Nephron progenitor cell (in vitro differentiated cells): ENCODE measurements at regions not wholly inside any gene's neighbourhood (a gene's known extent, or its start where the extent isn't known, plus 50 kb on each side); places are given as distances from the start of the nearest gene placed in this dataset.

Source experiments
- DNase-seq: peaks from one replicate; pipeline ENCODE4 v3.0.0; 2021
- H3K27ac Mint-ChIP-seq: 2 replicates; pipeline ENCODE4 v1.8.0; 2021; ENCODE audit warnings: mild to moderate bottlenecking, moderate library complexity, mixed read lengths
- H3K27me3 Mint-ChIP-seq: 2 replicates; pipeline ENCODE4 v1.8.0; 2021; ENCODE audit warnings: mild to moderate bottlenecking, low read depth, mixed read lengths; ENCODE audit not compliant: poor library complexity
- H3K36me3 Mint-ChIP-seq: 2 replicates; pipeline ENCODE4 v1.8.0; 2021; ENCODE audit warnings: low read depth, mixed read lengths
- H3K4me1 Mint-ChIP-seq: 2 replicates; pipeline ENCODE4 v1.8.0; 2021; ENCODE audit warnings: mixed read lengths
- H3K4me3 Mint-ChIP-seq: 2 replicates; pipeline ENCODE4 v1.8.0; 2021; ENCODE audit warnings: mild to moderate bottlenecking, moderate library complexity, mixed read lengths
- H3K9me3 Mint-ChIP-seq: 2 replicates; pipeline ENCODE4 v1.8.0; 2021; ENCODE audit warnings: mild to moderate bottlenecking, moderate library complexity, mixed read lengths
- TF ChIP-seq, protein P1 (sequence below): fragments of 200-600 bp; sonication (generic); IDR thresholded peaks from 2 replicates; pipeline ENCODE4 v1.5.0; 2021; ENCODE audit warnings: antibody characterized with exemption

DNA sequence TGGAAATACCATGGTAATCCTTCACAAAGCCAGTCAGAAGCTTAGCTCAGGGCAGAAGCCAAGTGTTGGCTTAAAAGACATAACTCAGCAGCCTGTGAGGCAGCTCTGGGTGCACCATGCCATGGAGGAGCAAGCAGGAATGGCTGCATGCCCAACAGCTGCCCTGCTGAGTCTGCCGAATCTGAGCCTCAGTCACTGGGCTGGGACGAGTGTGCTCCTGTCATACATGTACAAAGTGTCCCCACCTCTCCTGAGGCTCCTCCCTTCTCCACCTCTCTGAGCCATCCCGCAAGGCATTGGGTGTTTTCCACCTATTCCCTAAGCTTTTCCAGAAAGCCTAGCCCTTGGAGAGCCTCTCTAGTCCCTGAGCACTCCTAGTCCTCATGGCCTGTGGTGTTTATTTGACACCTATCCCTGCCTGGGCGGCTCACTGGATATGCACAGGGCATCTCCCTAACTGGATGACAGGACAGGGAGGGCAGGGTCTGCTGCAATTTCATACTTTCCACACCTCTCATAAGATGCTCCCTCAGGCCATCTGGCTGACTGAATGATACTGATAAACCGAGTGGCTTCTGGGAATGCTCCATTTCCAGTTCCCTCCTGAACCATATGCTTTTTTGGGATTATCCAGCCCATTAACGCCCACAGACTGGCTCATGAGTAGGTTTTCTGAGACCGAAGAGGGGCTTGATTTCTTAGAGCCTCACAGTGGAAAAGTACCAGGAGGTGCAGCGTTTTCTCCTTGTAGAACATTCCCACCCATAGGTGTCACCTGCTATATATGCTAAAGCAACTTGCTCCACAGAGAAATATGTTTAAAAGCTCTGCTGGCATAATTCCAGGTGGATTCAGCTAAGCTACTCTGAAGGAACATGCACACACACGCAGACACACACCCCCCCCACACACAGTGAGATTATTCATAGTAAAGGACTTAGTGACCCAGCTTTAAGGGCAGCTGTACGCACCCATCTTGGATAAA, 199.3 kb downstream of the SNX10 start:
- Mint-ChIP-seq H3K4me3 (no peak overlapping the region), H3K9me3 (no peaks in the 10 kb centered on the region), H3K27me3 (peaks cover 5% of the 10 kb centered on the region), H3K27ac (no peak overlapping the region), H3K36me3 (no peaks in the 10 kb centered on the region), H3K4me1 (peaks cover 66% of the 10 kb centered on the region)
- TF ChIP-seq, protein P1, sequence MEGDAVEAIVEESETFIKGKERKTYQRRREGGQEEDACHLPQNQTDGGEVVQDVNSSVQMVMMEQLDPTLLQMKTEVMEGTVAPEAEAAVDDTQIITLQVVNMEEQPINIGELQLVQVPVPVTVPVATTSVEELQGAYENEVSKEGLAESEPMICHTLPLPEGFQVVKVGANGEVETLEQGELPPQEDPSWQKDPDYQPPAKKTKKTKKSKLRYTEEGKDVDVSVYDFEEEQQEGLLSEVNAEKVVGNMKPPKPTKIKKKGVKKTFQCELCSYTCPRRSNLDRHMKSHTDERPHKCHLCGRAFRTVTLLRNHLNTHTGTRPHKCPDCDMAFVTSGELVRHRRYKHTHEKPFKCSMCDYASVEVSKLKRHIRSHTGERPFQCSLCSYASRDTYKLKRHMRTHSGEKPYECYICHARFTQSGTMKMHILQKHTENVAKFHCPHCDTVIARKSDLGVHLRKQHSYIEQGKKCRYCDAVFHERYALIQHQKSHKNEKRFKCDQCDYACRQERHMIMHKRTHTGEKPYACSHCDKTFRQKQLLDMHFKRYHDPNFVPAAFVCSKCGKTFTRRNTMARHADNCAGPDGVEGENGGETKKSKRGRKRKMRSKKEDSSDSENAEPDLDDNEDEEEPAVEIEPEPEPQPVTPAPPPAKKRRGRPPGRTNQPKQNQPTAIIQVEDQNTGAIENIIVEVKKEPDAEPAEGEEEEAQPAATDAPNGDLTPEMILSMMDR, result no peak
- no peak for DNase-seq

DNA sequence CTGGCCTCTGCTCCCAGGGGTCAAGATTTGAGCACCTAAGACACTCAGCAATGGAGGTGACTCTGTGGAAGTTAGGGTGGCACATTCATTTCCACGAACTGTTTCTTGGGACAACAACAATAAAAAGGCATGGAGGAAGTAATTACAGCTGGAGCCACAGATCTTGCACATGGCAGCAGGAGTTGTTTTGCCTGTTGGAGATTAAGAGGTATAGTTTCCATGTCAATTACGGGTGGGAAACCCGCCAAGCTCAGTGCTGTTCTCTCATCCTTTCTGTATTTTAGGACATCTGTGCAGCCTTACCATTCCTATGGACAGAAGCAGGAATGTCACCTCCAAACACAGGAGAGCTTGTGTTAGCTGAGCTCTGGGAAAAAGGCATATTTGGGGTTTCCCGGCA, 201.2 kb downstream of the SNX10 start:
- H3K4me1 Mint-ChIP-seq, result peaks cover 58% of the 10 kb centered on the region
- H3K4me3 Mint-ChIP-seq, result no peak overlapping the region
- no peaks in the 10 kb centered on the region for H3K9me3 Mint-ChIP-seq
- H3K27me3 Mint-ChIP-seq, result peaks cover 5% of the 10 kb centered on the region
- no peak overlapping the region for H3K27ac Mint-ChIP-seq
- H3K36me3 Mint-ChIP-seq, result no peaks in the 10 kb centered on the region
- no peak for DNase-seq
- TF ChIP-seq, protein P1, result no peak

GRCh38 chr7:26493737-26494428, 202.2 kb downstream of the SNX10 start:
- DNase-seq, result no peak
- TF ChIP-seq, protein P1, result no peak
- no peak overlapping the region for H3K4me3 Mint-ChIP-seq
- no peak overlapping the region for H3K27ac Mint-ChIP-seq
- H3K9me3 Mint-ChIP-seq, result no peaks in the 10 kb centered on the region
- H3K27me3 Mint-ChIP-seq, result peaks cover 5% of the 10 kb centered on the region
- peaks cover 57% of the 10 kb centered on the region for H3K4me1 Mint-ChIP-seq
- no peaks in the 10 kb centered on the region for H3K36me3 Mint-ChIP-seq

- Mint-ChIP-seq H3K9me3 (no peaks in the 10 kb centered on the region), H3K36me3 (no peaks in the 10 kb centered on the region), H3K27me3 (peaks cover 2% of the 10 kb centered on the region), H3K4me1 (peaks cover 41% of the 10 kb centered on the region), H3K4me3 (no peak overlapping the region), H3K27ac (no peak overlapping the region)
- TF ChIP-seq, protein P1, result no peak
- DNase-seq, result no peak
Observed at GRCh38 chr7:26495569-26495968, 203.9 kb downstream of the SNX10 start.

DNA sequence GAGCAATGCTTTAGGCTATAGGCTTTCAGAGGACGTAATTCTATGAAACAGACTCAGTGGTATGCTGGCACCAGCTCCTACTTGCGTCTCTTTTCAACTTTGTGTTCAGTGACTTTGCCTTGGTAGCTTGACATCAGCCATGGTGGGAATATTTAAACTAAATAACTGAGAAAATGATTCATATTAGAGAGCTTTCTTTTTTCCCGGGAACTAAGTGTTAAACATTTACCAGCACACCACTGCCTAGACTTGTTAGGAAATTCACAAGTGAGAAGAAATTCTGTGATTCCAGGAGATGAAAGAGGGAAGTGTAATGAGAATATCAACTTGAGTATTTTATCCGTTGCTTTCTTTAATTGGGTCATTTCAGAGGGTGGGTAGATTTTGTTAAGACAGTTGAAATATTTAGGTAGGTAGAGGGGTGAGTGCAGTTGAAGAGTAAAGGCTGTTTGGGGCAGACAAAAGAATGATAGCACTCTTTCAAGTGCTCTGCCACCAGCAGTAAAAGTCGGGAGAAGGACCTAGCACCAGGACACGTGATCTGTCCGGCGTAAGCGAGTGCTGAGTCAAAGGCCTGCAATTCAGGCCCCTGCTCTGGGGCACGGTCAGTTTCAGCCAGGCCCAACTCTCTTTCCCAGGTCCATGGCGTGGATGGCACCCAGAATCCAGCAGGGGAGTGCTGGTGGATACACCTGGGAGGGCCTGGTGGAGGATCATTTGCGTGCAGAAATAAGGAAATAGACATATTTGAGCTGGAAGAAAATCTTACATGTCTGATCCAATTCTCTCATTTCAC, 206.3 kb downstream of the SNX10 start:
- Mint-ChIP-seq H3K9me3 (peaks cover 5% of the 10 kb centered on the region), H3K27me3 (peaks cover 2% of the 10 kb centered on the region), H3K27ac (no peak overlapping the region), H3K36me3 (no peaks in the 10 kb centered on the region), H3K4me1 (peaks cover 33% of the 10 kb centered on the region), H3K4me3 (no peak overlapping the region)
- TF ChIP-seq, protein P1, result no peak
- DNase-seq, result no peak
